Stimulated activated CD4-positive, alpha-beta T cell treated with anti-CD3 and anti-CD28 coated beads, TNF-alpha, amount 100 ng/mL, for 1 hour (primary cell): ENCODE measurements at regions not wholly inside any gene's neighbourhood (a gene's known extent, or its start where the extent isn't known, plus 50 kb on each side); places are given as distances from the start of the nearest gene placed in this dataset.
"Not testable (repeated sequence)": the region's sequence is repeated elsewhere in the genome, so short reads cannot be mapped to it uniquely, and the experiment has no call there.

Experiments used
- DNase-seq, 3 donors: peaks; one replicate each; pipeline ENCODE4 v3.0.0-alpha.2; 2020; ENCODE audit warnings: low read depth in 3 of 3, low spot score in 1 of 3

DNA sequence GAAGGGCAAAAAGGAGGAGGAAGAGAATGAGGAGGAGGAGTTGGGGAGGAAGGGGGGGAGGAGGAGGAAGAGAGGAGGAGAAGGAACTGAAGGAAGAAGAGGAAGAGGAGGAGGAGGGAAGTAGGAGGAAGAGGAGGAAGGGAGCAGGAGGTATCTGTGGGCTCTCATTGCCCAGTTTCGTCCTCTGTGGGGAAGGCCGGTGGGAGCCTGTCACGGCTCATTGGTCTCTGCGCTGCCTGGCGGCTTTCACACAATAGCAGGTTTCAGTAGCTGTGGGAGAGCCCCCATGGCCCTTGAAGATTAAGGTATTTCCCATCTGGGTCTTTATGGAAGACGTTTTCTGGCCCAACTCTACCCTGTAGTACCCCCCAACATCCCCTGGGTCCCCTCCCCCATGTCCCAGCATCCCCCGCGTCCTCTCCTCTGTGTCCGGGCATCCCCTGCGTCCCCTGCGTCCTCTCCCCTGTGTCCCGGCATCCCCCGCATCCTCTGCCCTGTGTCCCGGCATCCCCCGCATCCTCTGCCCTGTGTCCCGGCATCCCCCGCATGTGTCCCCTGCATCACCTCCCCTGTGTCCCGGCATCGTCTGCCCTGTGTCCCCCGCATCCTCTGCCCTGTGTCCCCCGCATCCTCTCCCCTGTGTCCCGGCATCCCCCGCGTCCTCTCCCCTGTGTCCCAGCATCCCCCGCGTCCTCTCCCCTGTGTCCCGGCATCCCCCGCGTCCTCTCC, 278.2 kb upstream of the SFSWAP start:
- DNase-seq, result no peak

DNA sequence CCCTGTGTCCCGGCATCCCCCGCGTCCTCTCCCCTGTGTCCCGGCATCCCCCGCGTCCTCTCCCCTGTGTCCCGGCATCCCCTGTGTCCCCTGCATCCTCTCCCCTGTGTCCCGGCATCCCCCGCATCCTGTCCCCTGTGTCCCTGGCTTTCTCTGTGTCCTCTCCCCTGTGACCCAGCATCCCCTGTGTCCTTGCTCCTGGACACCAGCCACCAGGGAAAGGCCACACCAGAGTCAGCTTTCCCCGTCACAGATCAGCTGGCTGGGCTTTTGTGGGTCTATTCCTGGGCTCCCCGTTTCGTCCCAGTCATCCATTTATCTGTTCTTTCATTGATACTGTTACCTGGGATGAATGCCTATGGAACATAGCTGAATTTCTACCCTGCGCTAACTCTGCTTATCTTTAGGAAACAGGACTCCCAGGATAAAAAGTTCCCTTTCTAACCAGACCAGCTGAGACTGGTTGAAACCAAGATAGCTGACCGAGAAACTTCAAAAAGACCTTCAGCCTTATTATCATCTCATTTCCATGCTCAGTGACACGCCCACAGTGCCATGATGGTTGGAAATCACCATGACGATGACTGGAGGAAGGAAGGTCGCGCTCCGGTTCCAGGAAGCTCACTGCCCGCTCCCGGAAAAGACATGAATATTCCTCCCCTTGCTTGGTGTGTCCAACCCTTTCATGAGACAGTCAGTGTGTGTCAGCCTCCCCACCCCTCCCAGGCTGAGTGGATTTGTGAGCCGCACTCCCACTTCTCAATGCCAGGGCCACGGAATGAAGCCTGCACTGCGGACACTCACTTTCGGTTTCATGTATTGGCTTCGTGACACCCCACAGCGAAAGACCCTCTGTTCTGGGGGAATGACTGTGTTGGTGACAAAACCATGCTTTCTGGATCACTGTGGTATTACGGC, 276.4 kb upstream of the SFSWAP start:
- DNase-seq, result no peak

DNA sequence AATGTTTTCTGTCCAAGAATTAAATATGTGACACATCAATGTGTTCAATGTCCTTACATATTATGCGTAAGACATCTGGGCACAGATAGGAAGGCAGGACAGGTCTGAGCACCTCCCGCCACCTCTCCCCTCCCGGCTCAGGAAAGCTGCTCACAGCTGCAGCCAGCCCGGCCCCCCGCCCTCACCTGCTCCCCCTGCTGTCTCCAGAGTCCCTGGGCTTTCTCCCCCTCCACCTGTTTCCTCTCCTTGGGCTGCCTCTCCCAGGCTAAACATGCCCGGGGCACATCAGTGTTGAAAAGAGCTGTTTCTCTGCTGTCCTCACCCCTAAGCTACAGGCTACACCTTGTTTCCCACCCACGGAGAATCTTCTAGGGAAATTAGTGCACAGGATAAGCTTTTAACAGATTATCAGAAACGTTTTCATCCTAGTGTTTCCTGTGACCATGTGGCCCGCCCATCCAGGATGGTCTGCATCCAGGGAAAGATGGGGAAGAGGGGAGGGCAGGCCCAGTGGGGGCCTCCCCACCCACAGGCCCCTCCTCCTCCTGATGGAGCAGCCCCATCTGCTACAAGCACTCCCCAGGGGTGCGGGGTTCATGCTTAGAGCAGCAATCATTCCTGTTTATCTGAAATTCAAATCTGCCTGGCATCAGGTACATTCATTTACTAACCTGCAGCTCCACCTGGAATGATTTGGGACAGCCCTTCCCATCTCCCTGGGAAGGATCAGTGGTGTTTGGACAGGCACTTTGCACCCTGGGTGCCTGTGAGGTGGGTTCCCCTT, 273.8 kb upstream of the SFSWAP start:
- DNase-seq, result no peak

GRCh38 chr12:131437706-131438492, 273.0 kb upstream of the SFSWAP start:
- no peak for DNase-seq

DNA sequence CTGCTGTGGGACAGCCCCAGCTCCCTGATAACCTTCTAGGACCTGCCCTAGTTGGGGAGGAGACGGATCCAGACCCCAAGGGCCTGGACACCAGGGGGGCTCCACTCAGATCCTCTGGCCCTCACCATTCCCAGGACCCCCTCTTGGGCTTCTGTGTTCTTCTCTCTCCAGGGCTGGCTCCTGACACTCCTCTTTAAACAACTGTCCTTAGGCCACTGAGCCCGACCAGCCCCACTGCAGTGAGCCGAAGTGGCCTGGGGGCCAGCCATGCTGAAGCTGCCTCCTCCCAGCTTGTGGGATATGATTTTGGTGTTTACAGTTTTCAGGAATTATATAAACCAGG, 272.4 kb upstream of the SFSWAP start:
- DNase-seq, result not testable (repeated sequence)

DNA sequence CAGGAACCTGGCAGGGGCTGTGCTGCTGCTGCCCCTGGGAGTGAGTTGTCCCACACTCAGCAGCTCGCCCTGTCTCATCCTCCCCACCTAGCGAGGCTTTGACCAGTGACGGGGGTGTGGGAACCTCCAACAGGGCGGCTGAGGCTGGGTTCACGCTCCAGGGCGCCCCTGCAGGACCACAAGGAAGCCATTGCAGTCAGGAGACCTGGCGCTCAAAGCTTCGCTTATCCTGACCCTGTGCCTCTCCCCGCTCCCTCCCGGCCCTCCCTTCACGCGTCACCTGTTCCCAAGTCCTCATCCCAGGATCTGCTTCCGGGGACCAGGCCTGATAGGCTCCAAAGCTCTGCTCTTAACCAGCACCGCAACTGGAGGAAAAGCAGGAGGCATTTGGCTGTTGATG, 272.0 kb upstream of the SFSWAP start:
- DNase-seq, result no peak

GRCh38 chr12:131439752-131440151, 271.1 kb upstream of the SFSWAP start:
- DNase-seq, result not testable (repeated sequence)

DNA sequence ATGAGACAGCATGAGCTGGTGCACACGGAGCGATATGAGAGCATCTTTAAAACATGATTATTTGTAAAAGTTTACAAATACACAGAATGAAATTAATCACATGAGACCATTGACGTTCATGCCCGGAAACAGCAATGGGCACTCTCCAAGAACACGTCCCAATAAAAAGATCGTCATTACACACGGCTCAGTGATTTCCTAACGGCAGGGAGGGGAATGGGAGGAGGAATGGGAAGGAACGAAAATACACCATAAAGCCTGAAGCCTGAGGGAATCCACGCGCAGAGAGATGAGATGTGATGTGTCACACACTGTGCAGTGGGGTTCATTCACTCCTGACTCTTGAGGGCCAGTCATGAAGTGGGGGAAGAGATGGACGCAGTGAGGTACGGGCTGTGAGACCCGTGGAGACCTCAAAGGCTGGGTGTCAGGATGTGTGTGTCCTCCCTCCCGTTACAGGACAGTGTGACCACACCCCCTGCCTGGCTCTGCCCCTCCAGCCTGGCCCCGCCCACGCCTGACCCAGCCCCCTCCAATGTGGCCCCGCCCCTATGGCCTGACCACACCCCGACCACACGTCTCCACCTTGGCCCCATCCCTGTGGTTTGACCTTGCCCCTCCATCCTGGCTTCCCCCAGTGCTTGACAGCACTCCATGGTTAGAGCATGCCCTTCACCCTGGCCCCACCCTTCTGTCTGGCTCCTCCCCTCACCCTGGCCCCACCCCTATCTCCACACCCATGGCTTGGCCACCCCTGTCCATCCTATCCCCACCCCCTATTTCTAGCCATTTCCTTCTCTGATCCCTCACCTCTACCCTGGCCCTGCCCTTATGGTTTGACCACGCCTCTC, 270.5 kb upstream of the SFSWAP start:
- not testable (repeated sequence) for DNase-seq

DNA sequence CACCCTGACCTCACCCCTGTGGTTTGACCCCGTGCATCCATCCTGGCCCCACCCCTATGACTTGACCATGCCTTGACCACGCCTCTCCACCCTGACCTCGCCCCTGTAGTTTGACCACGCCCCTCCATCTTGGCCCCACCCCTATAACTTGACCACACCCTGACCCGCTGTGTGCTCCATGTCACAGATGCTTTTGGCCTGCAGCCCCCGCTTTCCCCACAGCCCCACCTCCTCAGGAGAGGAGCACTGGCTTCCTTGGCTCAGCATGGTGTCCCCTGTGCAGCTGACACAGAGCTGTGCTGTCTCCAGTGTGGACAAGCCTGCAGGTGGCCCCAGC, 269.9 kb upstream of the SFSWAP start:
- no peak for DNase-seq

DNA sequence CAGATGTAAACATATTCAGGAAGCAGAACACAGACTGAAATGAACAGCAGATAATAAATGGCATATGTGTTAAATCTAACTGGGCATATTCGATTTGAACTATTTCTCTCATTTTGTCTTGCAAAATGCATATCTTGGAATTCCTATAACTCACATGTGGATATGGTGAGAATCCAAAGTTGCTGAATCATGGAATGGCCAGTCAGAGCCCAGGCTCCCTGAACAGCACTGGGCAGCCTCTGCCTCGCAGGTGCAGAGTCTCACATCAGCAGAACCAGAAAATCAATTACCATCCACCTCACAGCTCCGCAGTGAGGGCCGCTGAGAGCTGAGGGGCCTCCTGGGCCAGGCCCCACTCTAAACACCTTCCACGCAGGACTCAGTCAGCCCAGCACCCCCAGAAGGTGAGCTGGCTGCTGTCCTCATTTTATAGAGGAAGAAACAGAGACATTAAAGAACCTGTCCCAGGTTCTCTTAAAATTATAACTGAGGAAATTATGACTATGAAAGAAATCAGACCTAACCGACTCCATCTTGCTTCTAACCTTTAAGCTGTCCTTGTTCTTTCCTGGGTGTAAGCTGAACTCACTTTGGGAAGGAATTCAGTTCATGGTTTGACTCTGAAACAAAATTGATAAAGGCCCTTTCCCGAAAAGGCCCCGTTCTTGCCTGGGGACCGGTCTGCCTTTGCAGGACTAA, 269.1 kb upstream of the SFSWAP start:
- DNase-seq, result no peak

GRCh38 chr12:131442337-131442918, 268.5 kb upstream of the SFSWAP start:
- no peak for DNase-seq

GRCh38 chr12:131443019-131444000, 267.6 kb upstream of the SFSWAP start:
- no peak for DNase-seq

GRCh38 chr12:131444220-131445164, 266.4 kb upstream of the SFSWAP start:
- DNase-seq, result no peak

GRCh38 chr12:131445184-131445774, 265.6 kb upstream of the SFSWAP start:
- no peak for DNase-seq

- no peak for DNase-seq
These were observed 265.1 kb upstream of the SFSWAP start for GRCh38 chr12:131445795-131446194.

- DNase-seq, result not testable (repeated sequence)
These were observed 263.3 kb upstream of the SFSWAP start for GRCh38 chr12:131447636-131448035.
